Astrocyte of the hippocampus (primary cell): ENCODE measurements at regions not wholly inside any gene's neighbourhood (a gene's known extent, or its start where the extent isn't known, plus 50 kb on each side); places are given as distances from the start of the nearest gene placed in this dataset.
"Not testable (repeated sequence)": the region's sequence is repeated elsewhere in the genome, so short reads cannot be mapped to it uniquely, and the experiment has no call there.

ENCODE experiments used
- DNase-seq: peaks from one replicate; pipeline ENCODE4 v3.0.0; 2011; ENCODE audit warnings: low read depth, low spot score

- no peak for DNase-seq
These were observed 1176.9 kb downstream of the SUCLG1 start for GRCh38 chr2:83282043-83282795.

GRCh38 chr2:83280391-83280790 lies 1178.7 kb downstream of the SUCLG1 start:
- DNase-seq, result no peak

- DNase-seq, result no peak
These were observed 1185.8 kb downstream of the SUCLG1 start for GRCh38 chr2:83273322-83273721.

GRCh38 chr2:83261591-83262136 lies 1197.4 kb downstream of the SUCLG1 start:
- no peak for DNase-seq

GRCh38 chr2:83253848-83254247 lies 1205.2 kb downstream of the SUCLG1 start:
- no peak for DNase-seq

- no peak for DNase-seq
These were observed 1207.7 kb downstream of the SUCLG1 start for GRCh38 chr2:83251321-83251872.

GRCh38 chr2:83245806-83246537 lies 1213.1 kb downstream of the SUCLG1 start:
- DNase-seq, result not testable (repeated sequence)

GRCh38 chr2:83240611-83241010 lies 1218.5 kb downstream of the SUCLG1 start:
- no peak for DNase-seq

GRCh38 chr2:83238111-83238510 lies 1221.0 kb downstream of the SUCLG1 start:
- DNase-seq, result no peak

- DNase-seq, result no peak
These were observed 1224.8 kb downstream of the SUCLG1 start for GRCh38 chr2:83234246-83234645.

GRCh38 chr2:83233781-83234180 lies 1225.3 kb downstream of the SUCLG1 start:
- DNase-seq, result no peak

GRCh38 chr2:83233326-83233725 lies 1225.8 kb downstream of the SUCLG1 start:
- no peak for DNase-seq

- DNase-seq, result no peak
These were observed 1229.6 kb downstream of the SUCLG1 start for GRCh38 chr2:83229443-83229842.

- no peak for DNase-seq
These were observed 1234.4 kb downstream of the SUCLG1 start for GRCh38 chr2:83224591-83225200.

- DNase-seq, result no peak
These were observed 1237.8 kb downstream of the SUCLG1 start for GRCh38 chr2:83221258-83221657.

- DNase-seq, result no peak
These were observed 1241.2 kb downstream of the SUCLG1 start for GRCh38 chr2:83217854-83218253.

- peak; percentile 41 for DNase-seq
These were observed 1262.9 kb downstream of the SUCLG1 start for GRCh38 chr2:83196225-83196624.

- DNase-seq, result peak; percentile 11
These were observed 1267.8 kb downstream of the SUCLG1 start for GRCh38 chr2:83191316-83191715.

- no peak for DNase-seq
These were observed 1272.8 kb downstream of the SUCLG1 start for GRCh38 chr2:83186105-83186760.

- not testable (repeated sequence) for DNase-seq
These were observed 1278.1 kb downstream of the SUCLG1 start for GRCh38 chr2:83180862-83181530.

- no peak for DNase-seq
These were observed 1282.5 kb downstream of the SUCLG1 start for GRCh38 chr2:83176539-83176938.
